ENCODE measurements at regions not wholly inside any gene's neighbourhood (a gene's known extent, or its start where the extent isn't known, plus 50 kb on each side); places are given as distances from the start of the nearest gene placed in this dataset.

DNA sequence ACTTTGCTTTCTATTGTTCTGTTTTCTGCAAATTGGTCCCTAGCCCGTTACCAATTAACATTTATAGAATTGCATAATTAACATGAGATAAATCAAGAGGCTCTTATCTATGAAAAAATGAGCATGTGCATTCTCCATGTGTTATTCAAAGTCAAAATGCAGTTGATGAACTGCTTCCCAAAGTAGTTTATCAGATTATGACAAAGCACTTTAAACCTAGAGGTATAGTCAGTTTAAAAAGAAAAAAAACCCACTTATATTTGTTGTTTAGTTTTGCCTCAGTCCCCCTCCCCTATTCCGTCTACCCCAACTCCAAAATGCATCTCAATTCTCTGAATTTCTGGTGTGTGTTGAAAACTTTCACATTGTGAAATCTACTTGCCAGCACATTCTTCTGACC is 119.5 kb downstream of the ATXN3L start:
- H3K23ac ChIP-seq (ENCODE audit: low read depth, low read length): no peak overlapping the region
- no TSS peak for BruUV-seq (replicated peaks)
- no peaks in the 10 kb centered on the region for H3K9me3 ChIP-seq (ENCODE audit: control insufficient read depth, insufficient read depth, low read length)
- ATAC-seq (ENCODE audit: low read depth) (no peak), DNase-seq (no peak)
- no peak overlapping the region for H3K27ac ChIP-seq (ENCODE audit: insufficient read depth, low read length)
- no peak overlapping the region for H3K4me3 ChIP-seq (ENCODE audit: insufficient read depth, low read depth, low read length)
- no peak overlapping the region for H3K18ac ChIP-seq (ENCODE audit: low read depth, low read length)
- H3K9ac ChIP-seq (ENCODE audit: low read depth, low read length): no peak overlapping the region
- H3K4me2 ChIP-seq (ENCODE audit: low read depth, low read length): no peak overlapping the region
- no peak overlapping the region for H2BK120ac ChIP-seq (ENCODE audit: low read depth, low read length)
- no CpG with 5 or more reads among the region's 2 CpGs for WGBS, 2 experiments (ENCODE audit: extremely low coverage in 2 of 2, insufficient read length in 1 of 2)
- TF ChIP-seq RFX5 (IDR thresholded peaks at IDR 0.05; ENCODE audit: low read depth, low read length): no peak
- TF ChIP-seq CEBPB (IDR thresholded peaks at IDR 0.05; ENCODE audit: low read depth, low read length): no peak
- no peak for TF ChIP-seq POLR2A (IDR thresholded peaks at IDR 0.05; ENCODE audit: low read depth, low read length)
- TF ChIP-seq, protein P1, sequence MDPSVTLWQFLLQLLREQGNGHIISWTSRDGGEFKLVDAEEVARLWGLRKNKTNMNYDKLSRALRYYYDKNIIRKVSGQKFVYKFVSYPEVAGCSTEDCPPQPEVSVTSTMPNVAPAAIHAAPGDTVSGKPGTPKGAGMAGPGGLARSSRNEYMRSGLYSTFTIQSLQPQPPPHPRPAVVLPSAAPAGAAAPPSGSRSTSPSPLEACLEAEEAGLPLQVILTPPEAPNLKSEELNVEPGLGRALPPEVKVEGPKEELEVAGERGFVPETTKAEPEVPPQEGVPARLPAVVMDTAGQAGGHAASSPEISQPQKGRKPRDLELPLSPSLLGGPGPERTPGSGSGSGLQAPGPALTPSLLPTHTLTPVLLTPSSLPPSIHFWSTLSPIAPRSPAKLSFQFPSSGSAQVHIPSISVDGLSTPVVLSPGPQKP (IDR thresholded peaks at IDR 0.05; ENCODE audit: borderline replicate concordance, low read depth, low read length): no peak
- TF ChIP-seq MXI1 (IDR thresholded peaks at IDR 0.05; ENCODE audit: borderline replicate concordance, low read depth, low read length): no peak
- no peak for TF ChIP-seq NFE2L2 (IDR thresholded peaks at IDR 0.05; ENCODE audit: low read depth, low read length)
- no peak for TF ChIP-seq FOS (IDR thresholded peaks at IDR 0.05; ENCODE audit: low read depth, low read length)
- no peak for TF ChIP-seq CHD1 (IDR thresholded peaks at IDR 0.05; ENCODE audit: low read depth, low read length)
- TF ChIP-seq BHLHE40 (IDR thresholded peaks at IDR 0.05; ENCODE audit: low read depth, low read length): no peak
- TF ChIP-seq, protein P2, sequence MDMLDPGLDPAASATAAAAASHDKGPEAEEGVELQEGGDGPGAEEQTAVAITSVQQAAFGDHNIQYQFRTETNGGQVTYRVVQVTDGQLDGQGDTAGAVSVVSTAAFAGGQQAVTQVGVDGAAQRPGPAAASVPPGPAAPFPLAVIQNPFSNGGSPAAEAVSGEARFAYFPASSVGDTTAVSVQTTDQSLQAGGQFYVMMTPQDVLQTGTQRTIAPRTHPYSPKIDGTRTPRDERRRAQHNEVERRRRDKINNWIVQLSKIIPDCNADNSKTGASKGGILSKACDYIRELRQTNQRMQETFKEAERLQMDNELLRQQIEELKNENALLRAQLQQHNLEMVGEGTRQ (IDR thresholded peaks at IDR 0.05; ENCODE audit: low read depth, low read length): no peak
- no peak for TF ChIP-seq RAD21 (IDR thresholded peaks at IDR 0.05; ENCODE audit: low read length)
- no peak for TF ChIP-seq MAZ (IDR thresholded peaks at IDR 0.05; ENCODE audit: borderline replicate concordance, low read depth, low read length)
- no peak for TF ChIP-seq SMC3 (IDR thresholded peaks at IDR 0.05; ENCODE audit: low read depth, low read length)
- TF ChIP-seq, protein P3, sequence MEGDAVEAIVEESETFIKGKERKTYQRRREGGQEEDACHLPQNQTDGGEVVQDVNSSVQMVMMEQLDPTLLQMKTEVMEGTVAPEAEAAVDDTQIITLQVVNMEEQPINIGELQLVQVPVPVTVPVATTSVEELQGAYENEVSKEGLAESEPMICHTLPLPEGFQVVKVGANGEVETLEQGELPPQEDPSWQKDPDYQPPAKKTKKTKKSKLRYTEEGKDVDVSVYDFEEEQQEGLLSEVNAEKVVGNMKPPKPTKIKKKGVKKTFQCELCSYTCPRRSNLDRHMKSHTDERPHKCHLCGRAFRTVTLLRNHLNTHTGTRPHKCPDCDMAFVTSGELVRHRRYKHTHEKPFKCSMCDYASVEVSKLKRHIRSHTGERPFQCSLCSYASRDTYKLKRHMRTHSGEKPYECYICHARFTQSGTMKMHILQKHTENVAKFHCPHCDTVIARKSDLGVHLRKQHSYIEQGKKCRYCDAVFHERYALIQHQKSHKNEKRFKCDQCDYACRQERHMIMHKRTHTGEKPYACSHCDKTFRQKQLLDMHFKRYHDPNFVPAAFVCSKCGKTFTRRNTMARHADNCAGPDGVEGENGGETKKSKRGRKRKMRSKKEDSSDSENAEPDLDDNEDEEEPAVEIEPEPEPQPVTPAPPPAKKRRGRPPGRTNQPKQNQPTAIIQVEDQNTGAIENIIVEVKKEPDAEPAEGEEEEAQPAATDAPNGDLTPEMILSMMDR (conservative IDR thresholded peaks at IDR 0.05; ENCODE audit: low read depth, low read length): no peak
- TF ChIP-seq MAFK (IDR thresholded peaks at IDR 0.05; ENCODE audit: low read depth, low read length): no peak
- H3K9me1 ChIP-seq (ENCODE audit: insufficient read depth, low read length): no peaks in the 10 kb centered on the region
- H2BK15ac ChIP-seq (ENCODE audit: low read depth, low read length): no peak overlapping the region
- H2AFZ ChIP-seq (replicated peaks; ENCODE audit: low read length, poor library complexity): no peak overlapping the region
- no peak overlapping the region for H2BK20ac ChIP-seq (ENCODE audit: low read depth, low read length)
- no peaks in the 10 kb centered on the region for H4K20me1 ChIP-seq (ENCODE audit: insufficient read depth, low read length)
- no peak overlapping the region for H4K91ac ChIP-seq (ENCODE audit: insufficient read depth, low read depth, low read length)
- CTCF ChIA-PET: no interaction called here
- in situ Hi-C loops (cut with MboI; ENCODE audit: low sequenced_read_pairs): no loop called here
- H3K14ac ChIP-seq (replicated peaks; ENCODE audit: low read depth, low read length): no peak overlapping the region
- POLR2A ChIA-PET (ENCODE audit: unreplicated experiment): no interaction called here
- dilution Hi-C loops (cut with HindIII; ENCODE audit: low sequenced_read_pairs, unreplicated experiment): no loop called here
- H2AK9ac ChIP-seq (replicated peaks; ENCODE audit: low read depth, low read length, poor library complexity): no peak overlapping the region
- H2BK5ac ChIP-seq (ENCODE audit: low read depth, low read length, poor library complexity, severe bottlenecking): no peak overlapping the region
- peaks cover 2% of the 10 kb centered on the region for H3K27me3 ChIP-seq (ENCODE audit: control insufficient read depth, insufficient read depth, low read length)
- H3K4ac ChIP-seq (ENCODE audit: low read depth, low read length): no peak overlapping the region
- H2AK5ac ChIP-seq (ENCODE audit: low read depth, low read length): no peak overlapping the region
- no peak overlapping the region for H4K5ac ChIP-seq (ENCODE audit: low read depth, low read length)
- H3K79me1 ChIP-seq (ENCODE audit: low read depth in 1 of 2, low read length in 2 of 2): no peaks in the 10 kb centered on the region
- no peaks in the 10 kb centered on the region for H3K4me1 ChIP-seq (ENCODE audit: control insufficient read depth, insufficient read depth, low read length)
- H3K56ac ChIP-seq (ENCODE audit: extremely low read depth, insufficient read depth, low read length): no peak overlapping the region
- intact Hi-C loops (cut with micrococcal nuclease): no loop called here
- H4K8ac ChIP-seq (ENCODE audit: low read depth in 2 of 2, low read length in 2 of 2): no peak overlapping the region
- no peaks in the 10 kb centered on the region for H3K36me3 ChIP-seq (ENCODE audit: control insufficient read depth, insufficient read depth, low read length)
